22Rv1 (cell line): ENCODE measurements at regions not wholly inside any gene's neighbourhood (a gene's known extent, or its start where the extent isn't known, plus 50 kb on each side); places are given as distances from the start of the nearest gene placed in this dataset.

Experiments
- ZFX ChIP-seq: fragments of 450-650 bp; IDR thresholded peaks from 2 replicates; pipeline ENCODE4 v1.6.1; 2017; ENCODE audit warnings: antibody characterized with exemption, borderline replicate concordance
- TF ChIP-seq, protein P1 (sequence below): fragments of 450-650 bp; IDR thresholded peaks from 2 replicates; pipeline ENCODE4 v1.5.1; 2017; ENCODE audit warnings: mild to moderate bottlenecking

DNA sequence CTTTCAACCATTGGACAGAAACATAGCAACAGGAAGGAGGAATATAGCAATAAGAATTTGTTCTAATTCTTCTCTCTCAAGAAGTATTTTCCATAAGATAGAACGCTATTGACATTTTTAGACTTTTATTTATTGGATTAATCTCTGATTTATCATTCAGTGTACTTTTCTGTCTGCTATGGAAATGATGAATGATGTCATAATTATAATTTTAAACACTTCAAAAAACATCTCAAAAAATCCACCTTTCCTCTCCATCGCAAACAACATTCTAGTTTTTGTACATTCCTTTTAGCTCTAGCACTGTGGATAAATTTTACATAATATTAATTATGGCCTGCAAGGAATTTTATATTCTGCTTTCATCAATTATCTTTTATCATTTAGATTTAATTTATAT is 643.2 kb downstream of the DHX35 start:
- TF ChIP-seq, protein P1, sequence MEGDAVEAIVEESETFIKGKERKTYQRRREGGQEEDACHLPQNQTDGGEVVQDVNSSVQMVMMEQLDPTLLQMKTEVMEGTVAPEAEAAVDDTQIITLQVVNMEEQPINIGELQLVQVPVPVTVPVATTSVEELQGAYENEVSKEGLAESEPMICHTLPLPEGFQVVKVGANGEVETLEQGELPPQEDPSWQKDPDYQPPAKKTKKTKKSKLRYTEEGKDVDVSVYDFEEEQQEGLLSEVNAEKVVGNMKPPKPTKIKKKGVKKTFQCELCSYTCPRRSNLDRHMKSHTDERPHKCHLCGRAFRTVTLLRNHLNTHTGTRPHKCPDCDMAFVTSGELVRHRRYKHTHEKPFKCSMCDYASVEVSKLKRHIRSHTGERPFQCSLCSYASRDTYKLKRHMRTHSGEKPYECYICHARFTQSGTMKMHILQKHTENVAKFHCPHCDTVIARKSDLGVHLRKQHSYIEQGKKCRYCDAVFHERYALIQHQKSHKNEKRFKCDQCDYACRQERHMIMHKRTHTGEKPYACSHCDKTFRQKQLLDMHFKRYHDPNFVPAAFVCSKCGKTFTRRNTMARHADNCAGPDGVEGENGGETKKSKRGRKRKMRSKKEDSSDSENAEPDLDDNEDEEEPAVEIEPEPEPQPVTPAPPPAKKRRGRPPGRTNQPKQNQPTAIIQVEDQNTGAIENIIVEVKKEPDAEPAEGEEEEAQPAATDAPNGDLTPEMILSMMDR = no peak
- no peak for TF ChIP-seq ZFX
